ENCODE measurements at regions not wholly inside any gene's neighbourhood (a gene's known extent, or its start where the extent isn't known, plus 50 kb on each side); places are given as distances from the start of the nearest gene placed in this dataset.

- TF ChIP-seq CTCF (IDR thresholded peaks at IDR 0.05; ENCODE audit: borderline replicate concordance, extremely low read depth, low read length, poor library complexity, severe bottlenecking) (no peak), EZH2 (IDR thresholded peaks at IDR 0.05; ENCODE audit: borderline replicate concordance, low read depth, low read length, severe bottlenecking) (no peak)
These were observed 413.2 kb downstream of the CTTN start for GRCh38 chr11:70811483-70811882.
